SU-DHL-6 (cell line): ENCODE measurements at regions not wholly inside any gene's neighbourhood (a gene's known extent, or its start where the extent isn't known, plus 50 kb on each side); places are given as distances from the start of the nearest gene placed in this dataset.

Experiments
- H2AFZ ChIP-seq: fragments of 200-600 bp; sonication (generic); 2 replicates; pipeline ENCODE4 v1.6.1; 2014; ENCODE audit warnings: low read depth, mild to moderate bottlenecking, moderate library complexity, mixed read lengths, antibody characterized with exemption, low read length; ENCODE audit not compliant: severe bottlenecking
- H3F3A ChIP-seq: fragments of 200-600 bp; shearing (Covaris generic); 2 replicates; pipeline ENCODE4 v1.6.0; 2016; ENCODE audit warnings: antibody characterized with exemption, mild to moderate bottlenecking; ENCODE audit not compliant: insufficient read depth
- H3K27ac ChIP-seq: fragments of 200-600 bp; sonication (generic); 2 replicates; pipeline ENCODE4 v1.5.1; 2016; ENCODE audit warnings: low read depth, mild to moderate bottlenecking, low read length, moderate library complexity, mixed read lengths
- H3K27me3 ChIP-seq: fragments of 200-600 bp; sonication (generic), shearing (Covaris generic); 2 replicates; pipeline ENCODE4 v1.6.0; 2014; ENCODE audit warnings: mild to moderate bottlenecking, low read length
- H3K36me3 ChIP-seq: fragments of 200-600 bp; sonication (generic); 2 replicates; pipeline ENCODE4 v1.6.1; 2014; ENCODE audit warnings: mild to moderate bottlenecking, low read length, mixed read lengths
- H3K4me2 ChIP-seq: fragments of 300-600, 200-600 bp; shearing (Covaris generic), sonication (generic); 2 replicates; pipeline ENCODE4 v1.6.0; 2014; ENCODE audit warnings: low read length, low read depth, mild to moderate bottlenecking; ENCODE audit not compliant: poor library complexity, severe bottlenecking
- H3K4me3 ChIP-seq: fragments of 200-600 bp; sonication (generic); 2 replicates; pipeline ENCODE4 v1.5.1; 2014; ENCODE audit warnings: antibody characterized with exemption, low read length, mild to moderate bottlenecking, mixed read lengths; ENCODE audit not compliant: insufficient read depth, poor library complexity, severe bottlenecking
- H3K79me2 ChIP-seq: fragments of 200-600 bp; sonication (generic); 2 replicates; pipeline ENCODE4 v1.6.1; 2014; ENCODE audit warnings: mild to moderate bottlenecking, low read length, moderate library complexity; ENCODE audit not compliant: insufficient read depth
- H3K9ac ChIP-seq: fragments of 200-600 bp; sonication (generic); 2 replicates; pipeline ENCODE4 v1.7.0; 2014; ENCODE audit warnings: mild to moderate bottlenecking, low read length
- H3K9me2 ChIP-seq: fragments of 200-600 bp; sonication (generic); replicated peaks from 2 replicates; pipeline ENCODE4 v1.6.1; 2014; ENCODE audit warnings: low read length; ENCODE audit not compliant: insufficient read depth
- H3K9me3 ChIP-seq: fragments of 200-600 bp; sonication (generic); 2 replicates; pipeline ENCODE4 v1.6.1; 2014; ENCODE audit warnings: low read length, mixed read lengths; ENCODE audit not compliant: insufficient read depth
- H4K20me1 ChIP-seq: fragments of 200-600 bp; sonication (generic); 2 replicates; pipeline ENCODE4 v1.6.1; 2014; ENCODE audit warnings: low read depth, mild to moderate bottlenecking, antibody characterized with exemption, low read length, moderate library complexity, mixed read lengths
- CTCF ChIP-seq: fragments of 200-600 bp; sonication (generic); IDR thresholded peaks from one replicate; pipeline ENCODE4 v1.5.1; 2017; ENCODE audit warnings: antibody characterized with exemption, mild to moderate bottlenecking, low read length, moderate library complexity; ENCODE audit not compliant: insufficient read depth, poor library complexity, severe bottlenecking
- EZH2phosphoT487 ChIP-seq: fragments of 200-600 bp; sonication (generic), shearing (Covaris generic); conservative IDR thresholded peaks from 2 replicates; pipeline ENCODE4 v1.6.1; 2018; ENCODE audit warnings: mild to moderate bottlenecking, antibody characterized with exemption, low read length, moderate library complexity, mixed read lengths

GRCh38 chr18:73421010-73421409 lies 553.2 kb upstream of the NETO1 start:
- H3K9me2 ChIP-seq = no peaks in the 10 kb centered on the region
- no peak overlapping the region for H3K4me2 ChIP-seq
- H3K27ac ChIP-seq = no peak overlapping the region
- no peaks in the 10 kb centered on the region for H3K36me3 ChIP-seq
- no peaks in the 10 kb centered on the region for H3K27me3 ChIP-seq
- no peak overlapping the region for H3K4me3 ChIP-seq
- no peaks in the 10 kb centered on the region for H4K20me1 ChIP-seq
- no peaks in the 10 kb centered on the region for H3K9me3 ChIP-seq
- no peak overlapping the region for H2AFZ ChIP-seq
- H3F3A ChIP-seq = no peaks in the 10 kb centered on the region
- TF ChIP-seq CTCF (no peak), EZH2phosphoT487 (no peak)
- no peaks in the 10 kb centered on the region for H3K79me2 ChIP-seq
- H3K9ac ChIP-seq = no peak overlapping the region

DNA sequence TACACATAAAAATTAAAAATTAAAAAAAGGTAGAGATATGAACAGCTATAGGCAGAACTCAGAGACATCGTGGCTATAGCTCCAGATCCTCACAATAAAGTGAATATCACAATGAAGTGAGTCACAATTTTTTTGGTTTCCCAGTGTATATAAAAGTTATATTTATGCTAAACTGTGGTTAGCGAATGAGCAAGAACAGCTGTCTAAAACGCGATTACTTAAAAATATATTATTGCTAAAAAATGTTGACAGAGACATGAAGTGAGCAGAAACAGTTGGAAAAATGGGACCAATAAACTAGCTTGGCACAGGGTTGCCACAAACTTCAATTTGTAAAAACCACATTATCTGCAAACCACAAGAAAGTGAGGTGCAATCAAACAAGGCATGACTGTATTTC lies 551.7 kb upstream of the NETO1 start:
- Histone ChIP-seq H3K4me2 (no peak overlapping the region), H3K9ac (no peak overlapping the region), H3K36me3 (no peaks in the 10 kb centered on the region)

DNA sequence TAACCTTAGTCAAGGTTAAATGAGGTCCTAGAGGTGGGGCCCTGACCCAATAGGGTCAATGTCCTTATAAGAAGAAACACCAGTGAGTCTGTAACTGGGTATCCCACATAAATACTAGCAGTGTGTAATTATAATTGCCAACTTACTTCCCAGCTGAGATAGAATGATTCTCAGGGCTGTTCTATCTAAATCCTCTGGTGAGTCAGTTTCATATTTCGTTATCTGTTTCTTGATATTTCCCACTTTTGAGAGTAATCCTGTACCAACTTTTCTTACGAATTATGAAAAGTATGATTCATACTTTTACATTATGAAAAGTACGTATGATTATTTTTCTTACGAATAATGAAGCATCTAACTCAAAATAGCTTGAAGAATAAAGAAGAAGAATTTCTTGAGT lies 546.8 kb upstream of the NETO1 start:
- Histone ChIP-seq H3K9me3 (no peaks in the 10 kb centered on the region), H2AFZ (no peak overlapping the region), H3K27ac (no peak overlapping the region), H3K9me2 (no peaks in the 10 kb centered on the region), H3K36me3 (no peaks in the 10 kb centered on the region), H3K4me3 (no peak overlapping the region), H3K79me2 (no peaks in the 10 kb centered on the region), H3K4me2 (no peak overlapping the region), H4K20me1 (no peaks in the 10 kb centered on the region), H3K27me3 (no peaks in the 10 kb centered on the region), H3F3A (no peaks in the 10 kb centered on the region), H3K9ac (no peak overlapping the region)
- TF ChIP-seq EZH2phosphoT487 = no peak
- TF ChIP-seq CTCF = no peak

More for the DNA sequence above, 551.7 kb upstream of the NETO1 start:
- Histone ChIP-seq H3K79me2 (no peaks in the 10 kb centered on the region), H3K27me3 (no peaks in the 10 kb centered on the region), H3K27ac (no peak overlapping the region), H3K4me3 (no peak overlapping the region), H3K9me2 (no peaks in the 10 kb centered on the region), H4K20me1 (no peaks in the 10 kb centered on the region), H3F3A (no peaks in the 10 kb centered on the region), H3K9me3 (no peaks in the 10 kb centered on the region), H2AFZ (no peak overlapping the region)
- TF ChIP-seq CTCF (no peak), EZH2phosphoT487 (no peak)
